ENCODE measurements at regions not wholly inside any gene's neighbourhood (a gene's known extent, or its start where the extent isn't known, plus 50 kb on each side); places are given as distances from the start of the nearest gene placed in this dataset.

GRCh38 chr21:15257646-15258045 lies 192.8 kb upstream of the NRIP1 start:
- Histone ChIP-seq H3K36me3 (ENCODE audit: control insufficient read depth in 2 of 2, insufficient read depth in 2 of 2, low read length in 2 of 2) (no peaks in the 10 kb centered on the region), H3K27me3 (ENCODE audit: control insufficient read depth in 1 of 2, insufficient read depth in 2 of 2, low read length in 2 of 2) (no peaks in the 10 kb centered on the region), H3K9me3 (ENCODE audit: control insufficient read depth in 2 of 2, low read length in 2 of 2) (no peaks in the 10 kb centered on the region), H3K4me3 (ENCODE audit: low read length in 2 of 2) (no peak overlapping the region), H3K4me1 (ENCODE audit: control insufficient read depth, insufficient read depth, low read length) (no peaks in the 10 kb centered on the region), H3K9ac (ENCODE audit: low read length in 2 of 2) (no peak overlapping the region), H3K27ac (ENCODE audit: low read length) (no peak overlapping the region)

- no peak overlapping the region for H3K27ac ChIP-seq (ENCODE audit: low read length)
- no peaks in the 10 kb centered on the region for H3K9me3 ChIP-seq (ENCODE audit: control insufficient read depth in 2 of 2, low read length in 2 of 2)
- no peaks in the 10 kb centered on the region for H3K36me3 ChIP-seq (ENCODE audit: control insufficient read depth in 2 of 2, insufficient read depth in 2 of 2, low read length in 2 of 2)
- no peak overlapping the region for H3K9ac ChIP-seq (ENCODE audit: low read length in 2 of 2)
- H3K4me1 ChIP-seq (ENCODE audit: control insufficient read depth, insufficient read depth, low read length) = no peaks in the 10 kb centered on the region
- no peaks in the 10 kb centered on the region for H3K27me3 ChIP-seq (ENCODE audit: control insufficient read depth in 1 of 2, insufficient read depth in 2 of 2, low read length in 2 of 2)
- no peak overlapping the region for H3K4me3 ChIP-seq (ENCODE audit: low read length in 2 of 2)
These were observed 195.0 kb upstream of the NRIP1 start for GRCh38 chr21:15259824-15260223.

- no peak overlapping the region for H3K4me3 ChIP-seq (ENCODE audit: low read length in 2 of 2)
- no peaks in the 10 kb centered on the region for H3K4me1 ChIP-seq (ENCODE audit: control insufficient read depth, insufficient read depth, low read length)
- H3K36me3 ChIP-seq (ENCODE audit: control insufficient read depth in 2 of 2, insufficient read depth in 2 of 2, low read length in 2 of 2) = no peaks in the 10 kb centered on the region
- no peaks in the 10 kb centered on the region for H3K9me3 ChIP-seq (ENCODE audit: control insufficient read depth in 2 of 2, low read length in 2 of 2)
- no peak overlapping the region for H3K9ac ChIP-seq (ENCODE audit: low read length in 2 of 2)
- no peak overlapping the region for H3K27ac ChIP-seq (ENCODE audit: low read length)
- no peaks in the 10 kb centered on the region for H3K27me3 ChIP-seq (ENCODE audit: control insufficient read depth in 1 of 2, insufficient read depth in 2 of 2, low read length in 2 of 2)
These were observed 195.8 kb upstream of the NRIP1 start for GRCh38 chr21:15260604-15261003.

GRCh38 chr21:15264084-15264665 lies 199.4 kb upstream of the NRIP1 start:
- H3K4me1 ChIP-seq (ENCODE audit: control insufficient read depth, insufficient read depth, low read length) = no peaks in the 10 kb centered on the region

GRCh38 chr21:15272171-15272570 lies 207.4 kb upstream of the NRIP1 start:
- H3K9me3 ChIP-seq (ENCODE audit: control insufficient read depth in 2 of 2, low read length in 2 of 2) = no peaks in the 10 kb centered on the region
- no peaks in the 10 kb centered on the region for H3K27me3 ChIP-seq (ENCODE audit: control insufficient read depth in 1 of 2, insufficient read depth in 2 of 2, low read length in 2 of 2)
- H3K27ac ChIP-seq (ENCODE audit: low read length) = no peak overlapping the region
- no peaks in the 10 kb centered on the region for H3K36me3 ChIP-seq (ENCODE audit: control insufficient read depth in 2 of 2, insufficient read depth in 2 of 2, low read length in 2 of 2)
- H3K4me3 ChIP-seq (ENCODE audit: low read length in 2 of 2) = no peak overlapping the region
- H3K4me1 ChIP-seq (ENCODE audit: control insufficient read depth, insufficient read depth, low read length) = no peaks in the 10 kb centered on the region
- no peak overlapping the region for H3K9ac ChIP-seq (ENCODE audit: low read length in 2 of 2)

More at GRCh38 chr21:15264084-15264665, 199.4 kb upstream of the NRIP1 start:
- no peaks in the 10 kb centered on the region for H3K9me3 ChIP-seq (ENCODE audit: control insufficient read depth in 2 of 2, low read length in 2 of 2)
- H3K27me3 ChIP-seq (ENCODE audit: control insufficient read depth in 1 of 2, insufficient read depth in 2 of 2, low read length in 2 of 2) = no peaks in the 10 kb centered on the region
- no peak overlapping the region for H3K9ac ChIP-seq (ENCODE audit: low read length in 2 of 2)
- H3K36me3 ChIP-seq (ENCODE audit: control insufficient read depth in 2 of 2, insufficient read depth in 2 of 2, low read length in 2 of 2) = no peaks in the 10 kb centered on the region
- no peak overlapping the region for H3K27ac ChIP-seq (ENCODE audit: low read length)
- H3K4me3 ChIP-seq (ENCODE audit: low read length in 2 of 2) = no peak overlapping the region

- Histone ChIP-seq H3K27me3 (ENCODE audit: control insufficient read depth in 1 of 2, insufficient read depth in 2 of 2, low read length in 2 of 2) (no peaks in the 10 kb centered on the region), H3K9ac (ENCODE audit: low read length in 2 of 2) (no peak overlapping the region), H3K9me3 (ENCODE audit: control insufficient read depth in 2 of 2, low read length in 2 of 2) (no peaks in the 10 kb centered on the region), H3K4me3 (ENCODE audit: low read length in 2 of 2) (no peak overlapping the region), H3K27ac (ENCODE audit: low read length) (no peak overlapping the region), H3K4me1 (ENCODE audit: control insufficient read depth, insufficient read depth, low read length) (no peaks in the 10 kb centered on the region), H3K36me3 (ENCODE audit: control insufficient read depth in 2 of 2, insufficient read depth in 2 of 2, low read length in 2 of 2) (no peaks in the 10 kb centered on the region)
These were observed 207.8 kb upstream of the NRIP1 start for GRCh38 chr21:15272591-15272990.

GRCh38 chr21:15273244-15273643 lies 208.4 kb upstream of the NRIP1 start:
- Histone ChIP-seq H3K27ac (ENCODE audit: low read length) (no peak overlapping the region), H3K9ac (ENCODE audit: low read length in 2 of 2) (no peak overlapping the region), H3K36me3 (ENCODE audit: control insufficient read depth in 2 of 2, insufficient read depth in 2 of 2, low read length in 2 of 2) (no peaks in the 10 kb centered on the region), H3K9me3 (ENCODE audit: control insufficient read depth in 2 of 2, low read length in 2 of 2) (no peaks in the 10 kb centered on the region), H3K4me1 (ENCODE audit: control insufficient read depth, insufficient read depth, low read length) (no peaks in the 10 kb centered on the region), H3K27me3 (ENCODE audit: control insufficient read depth in 1 of 2, insufficient read depth in 2 of 2, low read length in 2 of 2) (no peaks in the 10 kb centered on the region), H3K4me3 (ENCODE audit: low read length in 2 of 2) (no peak overlapping the region)

GRCh38 chr21:15274701-15275485 lies 210.1 kb upstream of the NRIP1 start:
- Histone ChIP-seq H3K4me3 (ENCODE audit: low read length in 2 of 2) (no peak overlapping the region), H3K9me3 (ENCODE audit: control insufficient read depth in 2 of 2, low read length in 2 of 2) (no peaks in the 10 kb centered on the region), H3K9ac (ENCODE audit: low read length in 2 of 2) (no peak overlapping the region), H3K27ac (ENCODE audit: low read length) (no peak overlapping the region), H3K27me3 (ENCODE audit: control insufficient read depth in 1 of 2, insufficient read depth in 2 of 2, low read length in 2 of 2) (no peaks in the 10 kb centered on the region), H3K36me3 (ENCODE audit: control insufficient read depth in 2 of 2, insufficient read depth in 2 of 2, low read length in 2 of 2) (no peaks in the 10 kb centered on the region), H3K4me1 (ENCODE audit: control insufficient read depth, insufficient read depth, low read length) (no peaks in the 10 kb centered on the region)

- H3K4me3 ChIP-seq (ENCODE audit: low read length in 2 of 2) = no peak overlapping the region
- H3K36me3 ChIP-seq (ENCODE audit: control insufficient read depth in 2 of 2, insufficient read depth in 2 of 2, low read length in 2 of 2) = no peaks in the 10 kb centered on the region
- H3K27me3 ChIP-seq (ENCODE audit: control insufficient read depth in 1 of 2, insufficient read depth in 2 of 2, low read length in 2 of 2) = no peaks in the 10 kb centered on the region
- no peak overlapping the region for H3K27ac ChIP-seq (ENCODE audit: low read length)
- H3K4me1 ChIP-seq (ENCODE audit: control insufficient read depth, insufficient read depth, low read length) = no peaks in the 10 kb centered on the region
- H3K9ac ChIP-seq (ENCODE audit: low read length in 2 of 2) = no peak overlapping the region
- peaks cover 0 to 4% of the 10 kb centered on the region in 2 donors for H3K9me3 ChIP-seq (ENCODE audit: control insufficient read depth in 2 of 2, low read length in 2 of 2)
These were observed 210.9 kb upstream of the NRIP1 start for GRCh38 chr21:15275615-15276235.

- Histone ChIP-seq H3K4me1 (ENCODE audit: control insufficient read depth, insufficient read depth, low read length) (no peaks in the 10 kb centered on the region), H3K36me3 (ENCODE audit: control insufficient read depth in 2 of 2, insufficient read depth in 2 of 2, low read length in 2 of 2) (no peaks in the 10 kb centered on the region), H3K9me3 (ENCODE audit: control insufficient read depth in 2 of 2, low read length in 2 of 2) (peaks cover 0 to 7% of the 10 kb centered on the region in 2 donors), H3K27me3 (ENCODE audit: control insufficient read depth in 1 of 2, insufficient read depth in 2 of 2, low read length in 2 of 2) (no peaks in the 10 kb centered on the region), H3K9ac (ENCODE audit: low read length in 2 of 2) (no peak overlapping the region), H3K27ac (ENCODE audit: low read length) (no peak overlapping the region), H3K4me3 (ENCODE audit: low read length in 2 of 2) (no peak overlapping the region)
These were observed 211.4 kb upstream of the NRIP1 start for GRCh38 chr21:15276243-15276642.

- no peaks in the 10 kb centered on the region for H3K27me3 ChIP-seq (ENCODE audit: control insufficient read depth in 1 of 2, insufficient read depth in 2 of 2, low read length in 2 of 2)
- peaks cover 0 to 7% of the 10 kb centered on the region in 2 donors for H3K9me3 ChIP-seq (ENCODE audit: control insufficient read depth in 2 of 2, low read length in 2 of 2)
- no peak overlapping the region for H3K27ac ChIP-seq (ENCODE audit: low read length)
- no peaks in the 10 kb centered on the region for H3K36me3 ChIP-seq (ENCODE audit: control insufficient read depth in 2 of 2, insufficient read depth in 2 of 2, low read length in 2 of 2)
- H3K9ac ChIP-seq (ENCODE audit: low read length in 2 of 2) = no peak overlapping the region
- no peak overlapping the region for H3K4me3 ChIP-seq (ENCODE audit: low read length in 2 of 2)
- H3K4me1 ChIP-seq (ENCODE audit: control insufficient read depth, insufficient read depth, low read length) = no peaks in the 10 kb centered on the region
These were observed 212.7 kb upstream of the NRIP1 start for GRCh38 chr21:15277466-15277865.
